G401 (cell line): ENCODE measurements at regions not wholly inside any gene's neighbourhood (a gene's known extent, or its start where the extent isn't known, plus 50 kb on each side); places are given as distances from the start of the nearest gene placed in this dataset.
"Not testable (repeated sequence)": the region's sequence is repeated elsewhere in the genome, so short reads cannot be mapped to it uniquely, and the experiment has no call there.

Experiments used
- DNase-seq: peaks from one replicate; pipeline ENCODE4 v3.0.0-alpha.2; 2015; ENCODE audit warnings: low spot score
- in situ Hi-C: cut with HindIII; loops from 2 replicates; pipeline ENCODE4 v1.10.0; 2016; ENCODE audit warnings: low sequenced_read_pairs, mixed read lengths

DNA sequence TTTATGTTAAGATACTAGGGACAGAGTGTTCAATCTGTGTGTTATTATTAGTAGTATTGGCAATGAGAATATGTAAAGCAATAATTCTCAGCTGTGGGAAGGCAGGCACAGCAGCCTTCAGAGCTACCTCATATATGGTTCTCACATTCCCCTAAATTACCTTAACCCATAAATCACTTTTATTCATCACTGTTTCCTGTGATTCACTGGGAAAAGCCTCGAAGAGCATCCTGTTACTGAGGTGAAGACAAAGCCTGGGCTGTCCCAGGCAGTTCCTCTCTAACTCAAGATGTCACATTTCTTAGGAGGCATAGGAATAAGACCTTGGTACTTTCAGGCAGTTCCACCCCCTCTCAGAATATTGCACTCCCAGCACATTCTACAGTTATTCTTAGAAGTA lies 965.7 kb downstream of the NCAM2 start:
- in situ Hi-C loops, result no loop called here

DNA sequence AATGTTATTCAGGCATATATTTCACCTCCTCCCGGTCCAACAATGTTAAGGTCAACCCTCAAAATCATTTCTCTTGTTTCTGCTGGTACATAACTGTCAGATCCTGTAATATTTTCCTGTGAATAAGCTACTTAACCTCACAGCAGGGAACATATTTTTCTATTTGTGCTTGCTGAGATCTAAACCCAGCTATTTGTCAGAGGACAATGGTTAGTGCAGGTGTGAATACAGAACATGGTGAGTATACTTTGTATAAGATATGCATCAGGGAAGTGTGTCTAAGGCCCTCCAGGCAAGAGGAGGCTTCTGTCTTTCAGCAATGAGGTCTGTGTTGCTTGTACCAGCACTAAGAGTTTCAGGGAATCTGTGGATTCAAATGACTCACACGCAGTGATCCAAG lies 970.6 kb downstream of the NCAM2 start:
- in situ Hi-C loops, result no loop called here
- DNase-seq, result no peak

More for the DNA sequence above, 965.7 kb downstream of the NCAM2 start:
- DNase-seq, result no peak

DNA sequence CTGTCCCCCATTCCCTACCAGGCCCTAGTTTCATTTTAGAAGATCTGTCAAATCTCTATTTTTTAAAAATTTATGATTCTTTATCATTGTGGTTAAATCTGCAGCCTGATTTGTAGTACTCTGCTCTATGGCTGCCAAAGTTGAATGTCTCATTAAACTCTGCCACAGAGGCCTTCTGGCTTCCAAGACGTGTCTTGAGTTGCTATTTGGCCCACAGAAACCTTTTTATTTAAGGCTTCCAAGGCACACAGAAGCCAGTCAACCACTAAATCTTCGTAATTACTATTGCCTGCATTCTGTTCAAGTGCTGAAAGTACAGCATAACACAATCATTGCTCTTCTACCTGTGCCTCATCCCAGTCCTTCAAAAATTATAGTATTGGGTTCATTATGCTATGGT lies 971.0 kb downstream of the NCAM2 start:
- no peak for DNase-seq
- in situ Hi-C loops, result no loop called here

DNA sequence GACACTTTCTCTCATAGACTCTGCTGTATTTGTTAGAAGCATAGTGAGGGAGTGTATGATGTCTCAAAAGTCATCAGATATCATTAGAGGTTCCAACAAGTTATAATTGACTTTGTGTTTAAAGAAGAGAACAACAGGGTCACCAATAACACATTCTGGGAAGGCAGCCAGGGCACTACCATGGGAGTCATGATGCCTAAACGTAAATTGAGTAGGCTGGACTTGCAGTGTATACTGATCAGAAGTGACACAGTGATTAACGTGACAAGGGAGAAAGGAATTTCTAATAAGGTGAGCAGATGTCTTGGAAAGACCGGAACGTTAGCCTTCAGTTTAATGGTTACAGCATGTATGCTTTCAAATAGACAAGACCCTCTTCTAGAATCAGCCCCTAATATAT lies 973.2 kb downstream of the NCAM2 start:
- DNase-seq, result no peak
- in situ Hi-C loops, result no loop called here

DNA sequence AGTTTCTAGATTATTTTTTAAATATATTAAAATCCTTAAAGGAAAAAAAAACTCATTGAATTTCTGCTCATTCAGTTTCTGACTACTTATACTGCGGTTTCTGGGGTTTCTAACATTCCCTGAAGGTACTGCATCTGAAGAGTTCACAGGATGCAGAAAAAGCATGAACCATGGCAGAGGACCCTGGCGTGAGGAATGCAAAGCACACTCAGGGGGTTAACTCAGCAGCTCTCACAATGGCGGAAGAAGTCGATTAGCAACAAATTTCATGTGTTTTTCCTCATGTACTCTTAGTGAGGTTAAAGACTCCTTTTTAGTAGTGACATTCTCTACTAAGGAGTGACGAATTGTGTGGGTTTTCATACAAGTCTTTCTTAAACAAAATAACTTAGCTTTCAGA lies 975.6 kb downstream of the NCAM2 start:
- in situ Hi-C loops, result no loop called here
- no peak for DNase-seq

DNA sequence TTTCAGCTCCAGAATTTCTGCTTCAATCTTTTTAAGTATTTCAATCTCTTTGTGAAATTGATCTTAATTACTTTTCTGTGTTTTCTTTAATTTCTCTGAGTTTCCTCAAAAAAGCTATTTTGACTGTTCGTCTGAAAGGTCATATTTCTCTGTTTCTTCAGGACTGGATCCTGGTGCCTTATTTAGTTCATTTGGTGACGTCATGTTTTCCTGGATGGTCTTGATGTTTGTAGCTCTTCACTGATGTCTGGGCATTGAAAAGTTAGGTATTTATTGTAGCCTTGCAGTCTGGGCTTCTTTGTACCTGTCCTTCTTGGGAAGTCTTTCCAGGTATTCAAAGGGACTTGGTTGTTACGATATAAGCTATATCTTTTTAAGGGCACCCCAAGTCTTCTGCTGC lies 998.7 kb downstream of the NCAM2 start:
- in situ Hi-C loops, result no loop called here
- DNase-seq, result no peak

DNA sequence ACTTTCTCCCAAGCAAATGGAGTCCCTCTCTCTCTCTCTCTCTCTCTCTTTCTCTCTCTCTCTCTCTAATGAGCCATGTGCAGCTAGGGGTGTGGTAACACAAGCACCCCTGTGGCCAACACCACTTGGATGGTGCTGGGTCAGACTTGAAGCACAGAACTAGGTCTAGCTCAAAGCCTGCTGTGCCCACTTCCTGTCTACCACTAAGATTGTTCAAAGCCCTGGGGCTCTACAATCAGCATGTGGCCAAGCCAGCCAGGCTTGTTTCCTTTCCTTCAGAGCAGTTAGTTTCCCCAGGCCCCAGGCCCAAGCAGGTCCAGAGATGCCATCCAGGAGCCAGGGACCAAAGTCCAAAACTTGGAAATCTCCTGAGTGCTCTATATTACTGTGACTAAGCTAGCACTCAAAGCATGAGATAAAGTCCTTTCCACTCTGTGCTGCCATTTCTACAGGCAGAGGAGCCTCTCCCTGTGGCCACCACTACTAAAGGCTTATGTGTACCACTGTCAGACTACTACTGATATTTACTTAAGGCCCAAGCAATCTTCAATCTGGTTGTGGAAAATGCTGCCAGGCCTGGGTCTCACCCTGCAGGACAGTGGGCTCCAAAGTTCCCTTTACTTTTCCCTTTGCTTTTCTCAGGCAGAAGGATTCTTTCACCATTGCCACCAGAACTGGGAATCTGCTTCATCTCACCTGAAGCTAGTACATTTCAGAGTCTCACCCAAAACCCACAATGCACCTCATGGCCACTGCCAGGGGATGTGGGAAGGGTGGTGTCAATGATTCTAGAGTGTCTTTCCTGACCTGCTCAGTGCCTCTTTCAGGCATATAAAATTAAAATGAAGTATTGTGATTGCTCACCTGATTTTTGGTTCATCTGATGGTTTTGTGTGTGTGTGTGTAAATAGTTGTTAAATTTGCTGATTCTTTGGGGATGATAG lies 999.5 kb downstream of the NCAM2 start:
- DNase-seq, result no peak
- in situ Hi-C loops, result no loop called here

DNA sequence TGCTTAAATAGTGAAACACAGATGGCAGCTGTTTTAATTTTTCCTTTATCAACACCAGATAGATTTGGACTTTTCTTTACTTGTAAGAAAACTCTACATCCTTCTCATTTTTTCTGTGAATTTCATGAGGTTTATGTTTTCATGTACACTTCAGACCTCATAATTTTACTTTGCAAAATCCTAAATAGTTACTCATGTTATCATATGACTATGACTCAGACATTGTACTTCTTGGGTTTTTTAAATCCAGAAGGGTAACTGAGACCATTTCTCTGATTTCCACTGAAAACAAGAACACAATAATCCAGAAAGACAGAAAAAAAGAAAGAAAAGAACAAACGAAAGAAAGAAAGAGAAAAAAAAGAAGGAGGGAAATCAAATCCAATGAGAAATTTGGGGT lies 1021.6 kb downstream of the NCAM2 start:
- in situ Hi-C loops, result no loop called here
- no peak for DNase-seq

DNA sequence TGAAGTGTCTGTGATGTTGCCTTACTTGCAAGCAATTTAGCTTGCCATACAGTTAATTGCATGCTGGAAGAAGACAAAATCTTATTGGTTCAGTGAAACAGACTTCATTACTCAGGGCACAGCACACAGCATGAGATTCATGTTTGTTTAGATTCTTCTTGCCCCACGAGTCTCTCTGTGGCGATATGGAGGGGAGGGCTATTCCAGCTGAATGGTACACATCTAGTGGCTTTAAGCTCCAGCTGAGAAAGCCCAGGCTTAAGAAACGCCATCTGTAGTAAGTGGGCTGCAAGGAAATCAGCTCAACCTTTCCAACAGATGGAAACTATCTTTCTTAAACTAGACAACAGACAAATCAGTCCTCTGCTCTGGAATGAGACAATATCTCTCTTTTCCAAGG lies 1022.0 kb downstream of the NCAM2 start:
- no peak for DNase-seq

DNA sequence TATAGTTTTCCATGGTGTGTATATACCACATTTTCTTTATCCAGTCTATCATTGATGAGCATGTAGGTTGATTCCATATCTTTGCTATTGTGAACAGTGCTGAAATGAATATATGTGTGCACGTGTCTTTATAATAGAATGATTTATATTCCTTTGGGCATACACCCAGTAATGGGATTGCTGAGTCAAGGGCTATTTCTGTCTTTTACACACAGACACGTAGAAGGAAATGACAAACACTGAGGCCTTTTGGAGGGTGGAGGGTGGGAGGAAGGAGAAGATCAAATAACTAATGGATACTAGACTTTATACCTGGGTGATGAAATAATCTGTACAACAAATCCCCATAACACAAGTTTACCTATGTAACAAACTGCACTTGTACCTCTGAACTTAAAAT lies 1025.7 kb downstream of the NCAM2 start:
- DNase-seq, in situ Hi-C loops: not testable (repeated sequence)

More for the DNA sequence above, 1022.0 kb downstream of the NCAM2 start:
- in situ Hi-C loops, result no loop called here

DNA sequence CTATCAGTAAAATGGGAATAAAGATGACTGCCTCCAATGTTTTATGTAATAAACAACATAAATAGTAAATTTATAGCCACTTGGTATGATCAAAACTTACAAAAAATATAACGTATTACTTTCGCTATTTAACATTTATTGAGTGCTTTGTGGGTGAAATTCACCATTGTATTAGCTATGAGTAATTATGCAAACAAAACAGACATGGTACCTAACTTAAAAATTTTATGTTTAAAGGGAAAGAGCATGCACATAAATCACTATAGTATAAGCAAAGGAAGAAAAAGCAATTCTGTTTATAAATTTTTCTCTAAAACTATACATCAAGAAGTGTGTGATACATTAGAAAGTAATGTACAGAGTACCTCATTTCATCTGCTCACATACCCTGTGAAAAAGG lies 1046.2 kb downstream of the NCAM2 start:
- DNase-seq, result no peak
- in situ Hi-C loops, result no loop called here

DNA sequence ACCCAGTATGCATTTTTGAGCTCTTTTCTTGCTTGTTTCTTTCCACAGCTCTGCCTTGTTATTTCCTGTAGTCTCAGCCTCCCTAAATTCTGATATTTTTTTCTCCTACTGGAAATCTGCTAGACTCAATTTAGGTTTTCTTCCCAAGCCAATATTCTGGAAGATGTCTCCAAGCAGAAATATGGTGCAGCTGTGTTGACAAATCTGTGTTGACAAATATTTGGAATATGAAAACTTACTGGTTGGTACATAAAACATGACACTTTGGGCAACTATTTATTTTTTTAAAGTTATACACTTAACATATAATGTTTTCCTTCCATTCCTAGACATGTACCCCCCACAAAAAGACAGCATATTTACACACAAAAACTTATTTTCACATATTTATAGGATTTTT lies 1048.4 kb downstream of the NCAM2 start:
- DNase-seq, result no peak
- in situ Hi-C loops, result no loop called here

DNA sequence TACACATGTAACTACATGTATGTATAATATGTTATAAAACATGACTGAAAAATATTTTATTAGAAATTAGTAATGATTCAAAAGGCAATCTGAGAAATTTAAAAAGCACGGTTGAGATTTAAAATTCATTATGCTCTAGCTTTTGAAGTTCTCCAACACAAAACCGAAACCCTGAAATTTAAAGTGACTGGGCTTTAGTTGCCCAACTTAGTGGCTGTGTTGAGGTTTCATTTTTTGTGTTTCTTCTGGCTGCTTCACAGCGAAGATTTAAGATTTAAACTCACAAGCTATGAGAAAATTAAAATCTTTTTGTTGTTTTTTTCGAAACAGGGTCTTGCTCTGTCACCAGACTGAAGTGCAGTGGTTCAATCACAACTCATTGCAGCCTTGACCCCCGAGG lies 1058.7 kb downstream of the NCAM2 start:
- in situ Hi-C loops, result no loop called here
- DNase-seq, result no peak

DNA sequence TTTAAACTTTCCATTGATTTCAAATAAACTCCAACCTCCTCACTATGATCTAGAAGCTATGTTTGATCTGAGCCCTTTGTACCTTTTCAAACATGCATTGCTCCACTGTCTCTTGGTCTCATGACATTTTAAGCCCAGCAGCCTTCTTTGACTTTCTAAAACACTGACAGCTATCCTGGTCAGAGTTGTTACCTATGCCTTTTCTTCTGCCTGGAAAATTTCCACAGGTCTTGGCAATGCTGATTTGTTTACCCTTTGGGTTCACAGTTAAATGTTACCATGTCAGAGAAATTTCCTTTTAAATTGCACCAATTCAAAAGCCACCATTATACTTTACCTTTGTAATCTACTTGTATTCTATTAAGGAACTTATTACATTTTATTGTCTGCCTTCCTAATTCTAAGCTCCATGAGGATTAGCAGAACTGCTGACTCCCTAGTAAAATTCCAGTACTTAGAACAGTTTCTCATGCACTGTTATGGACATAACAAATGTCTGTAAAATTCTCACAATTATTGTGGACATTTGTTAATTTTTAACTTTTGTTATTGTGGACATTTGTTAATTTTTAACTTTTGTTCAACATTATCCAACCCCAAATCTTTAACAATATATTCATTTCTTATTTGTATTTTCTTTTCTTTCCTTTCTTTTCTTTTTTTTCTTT lies 1064.4 kb downstream of the NCAM2 start:
- in situ Hi-C loops, result no loop called here
- DNase-seq, result peak; percentile 2

DNA sequence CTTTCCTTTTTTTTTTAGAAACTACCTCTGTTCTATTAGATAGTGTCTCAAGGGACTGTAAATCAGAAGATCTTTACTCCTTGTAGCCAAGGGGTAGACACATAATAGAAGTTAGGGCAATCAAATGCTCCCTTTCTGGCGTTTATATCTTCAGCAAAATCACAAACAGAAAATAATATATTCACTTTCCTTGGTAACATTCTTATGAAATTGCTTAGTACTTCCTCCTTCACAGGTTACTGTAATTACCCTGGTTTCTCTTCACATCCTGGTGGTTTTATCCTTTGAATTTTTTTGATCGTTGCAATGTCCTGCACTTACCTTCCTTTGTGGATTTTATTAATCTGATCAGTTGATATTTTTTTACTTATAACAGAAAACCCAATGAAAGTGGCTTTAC lies 1064.9 kb downstream of the NCAM2 start:
- in situ Hi-C loops, result no loop called here
- DNase-seq, result no peak

DNA sequence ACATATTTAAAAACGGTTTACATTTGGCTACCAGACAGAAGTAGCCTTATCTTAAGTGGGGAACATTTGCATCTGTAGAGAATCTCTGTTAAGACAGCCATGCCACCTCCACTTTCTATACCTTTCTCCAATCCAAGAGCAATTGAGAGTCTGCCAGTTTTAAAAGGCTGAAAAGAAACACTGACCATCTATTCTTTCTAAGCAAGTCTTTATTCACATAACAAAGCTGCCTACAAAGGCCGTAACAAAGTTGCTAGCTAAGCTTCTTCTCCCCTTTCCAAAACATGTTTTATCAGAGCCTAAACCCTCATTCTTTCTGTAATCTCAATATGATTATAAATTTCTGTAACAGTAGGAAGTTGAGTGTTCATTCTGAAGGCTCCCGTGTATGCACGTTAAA lies 1078.3 kb downstream of the NCAM2 start:
- no peak for DNase-seq
- in situ Hi-C loops, result no loop called here

DNA sequence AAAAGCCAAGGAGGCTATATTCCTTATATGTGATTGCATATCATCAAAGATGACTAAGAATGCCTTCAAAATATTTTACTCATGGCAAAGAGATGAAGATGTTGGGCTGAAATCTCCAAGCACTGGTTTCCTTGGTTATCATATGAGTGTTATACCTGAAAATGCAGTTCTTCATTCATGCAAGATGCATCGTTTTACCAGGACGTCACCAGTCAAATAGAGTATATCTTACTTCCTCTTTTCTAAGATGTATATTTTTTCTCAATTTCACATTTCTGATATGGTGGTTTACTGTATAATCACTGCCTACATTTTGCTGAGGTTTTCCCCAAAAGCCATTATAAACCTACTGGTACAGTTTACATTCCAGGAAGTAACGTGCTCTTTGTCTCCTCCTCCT lies 1085.7 kb downstream of the NCAM2 start:
- no peak for DNase-seq
- in situ Hi-C loops, result no loop called here

DNA sequence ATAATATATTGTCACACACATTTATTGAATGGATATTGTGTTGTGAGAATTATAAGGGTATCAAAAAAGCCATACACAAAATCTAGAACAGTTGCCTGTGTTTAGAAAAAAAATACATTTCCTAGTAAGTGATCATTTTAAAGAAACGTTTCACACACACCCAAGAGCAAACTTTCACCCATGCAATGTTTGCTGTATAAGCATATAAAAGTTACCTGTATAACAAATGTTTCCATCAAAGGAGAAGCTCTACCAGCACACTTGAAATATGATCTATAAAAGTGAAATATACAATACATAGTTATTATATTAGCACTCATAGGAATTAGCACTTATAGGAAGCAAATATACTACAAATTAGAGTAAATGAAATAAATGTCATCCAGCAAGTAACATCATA lies 1098.1 kb downstream of the NCAM2 start:
- in situ Hi-C loops, result no loop called here
- DNase-seq, result no peak

DNA sequence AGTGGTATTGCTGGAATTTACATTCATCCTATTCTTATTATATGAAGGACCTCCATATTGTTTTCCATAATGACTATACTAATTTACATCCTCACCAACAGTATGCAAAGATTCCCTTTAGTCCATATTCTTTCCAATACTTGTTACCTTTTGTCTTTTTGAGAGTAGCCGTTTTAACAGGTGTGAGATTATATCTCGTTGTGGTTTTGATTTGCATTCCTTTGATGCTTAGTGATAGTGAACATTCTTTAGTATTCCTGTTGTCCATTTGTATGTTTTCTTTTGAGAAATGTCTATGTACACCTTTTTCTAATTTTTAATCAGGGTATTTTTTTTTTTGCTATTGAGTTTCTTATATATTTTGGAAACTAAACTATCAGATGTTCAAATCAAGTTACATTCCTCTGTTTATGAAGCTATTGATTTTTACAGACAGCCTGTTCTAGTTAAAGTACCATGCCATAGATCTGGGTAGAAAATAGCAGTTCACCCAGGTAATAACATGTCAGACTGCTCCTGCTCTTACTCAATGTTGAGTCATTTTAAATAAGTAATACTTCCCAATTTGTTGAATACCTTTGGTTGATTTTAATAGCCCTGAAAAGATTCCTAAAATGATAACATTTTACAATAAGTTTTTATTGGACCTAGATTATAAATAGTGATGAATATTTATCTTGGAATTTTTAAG lies 1108.7 kb downstream of the NCAM2 start:
- DNase-seq, result no peak
- in situ Hi-C loops, result no loop called here

DNA sequence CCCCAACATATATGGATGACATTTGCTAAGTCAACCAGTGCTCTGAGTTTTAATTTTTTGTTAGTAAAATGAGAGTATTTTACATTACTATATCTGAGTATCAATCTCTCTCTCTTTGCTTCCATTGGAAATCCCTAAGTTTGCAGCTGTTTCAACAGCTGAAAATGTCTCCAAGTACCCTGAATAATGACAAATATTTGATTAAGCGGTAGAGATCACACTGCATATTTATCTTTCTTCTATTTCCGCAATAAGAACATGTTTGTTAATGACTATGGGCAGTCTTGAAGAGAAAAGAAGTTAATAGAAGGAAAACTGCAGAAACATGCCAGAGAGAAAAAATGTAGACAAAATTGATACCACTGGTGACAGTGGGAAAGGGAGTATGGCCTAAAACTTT lies 1117.5 kb downstream of the NCAM2 start:
- DNase-seq, result no peak
- in situ Hi-C loops, result no loop called here
